Breast epithelium (tissue), 4 donors: ENCODE measurements at regions not wholly inside any gene's neighbourhood (a gene's known extent, or its start where the extent isn't known, plus 50 kb on each side); places are given as distances from the start of the nearest gene placed in this dataset.

Experiments used
- DNase-seq, 2 donors: peaks; one replicate each; pipeline ENCODE4 v3.0.0-alpha.2; 2019; ENCODE audit warnings: low spot score in 2 of 2
- H3K27ac ChIP-seq, 2 donors: fragments of 200-600 bp; sonication (generic) in 1 of 2; one replicate each; pipeline ENCODE4 v1.5.1; 2016 to 2019; ENCODE audit warnings: mild to moderate bottlenecking in 1 of 2
- H3K27me3 ChIP-seq, 2 donors: fragments of 200-600 bp; sonication (generic) in 1 of 2; one replicate each; pipeline versions ENCODE4 v1.5.1 to v1.6.0; 2017 to 2019; ENCODE audit warnings: control low read depth in 1 of 2, mild to moderate bottlenecking in 1 of 2
- H3K36me3 ChIP-seq: fragments of 200-600 bp; one replicate; pipeline ENCODE4 v1.5.1; 2019
- H3K4me1 ChIP-seq, 2 donors: fragments of 200-600 bp; sonication (generic); one replicate each; pipeline ENCODE4 v1.5.1; 2016 to 2019; ENCODE audit warnings: control low read depth in 1 of 2
- H3K4me3 ChIP-seq, 3 donors: fragments of 200-600 bp; sonication (generic); 1 replicate in 2 of 3; 2 replicates in 1 of 3; pipeline ENCODE4 v1.5.1; 2016 to 2019; ENCODE audit warnings: mild to moderate bottlenecking in 3 of 3, moderate library complexity in 2 of 3
- H3K9me3 ChIP-seq, 2 donors: fragments of 200-600 bp; sonication (generic) in 1 of 2; one replicate each; pipeline ENCODE4 v1.5.1; 2016 to 2019; ENCODE audit warnings: control low read depth in 1 of 2
- POLR2A ChIP-seq: fragments of 450-650 bp; IDR thresholded peaks from one replicate; pipeline ENCODE4 v1.6.1; 2016; ENCODE audit warnings: antibody characterized with exemption, mild to moderate bottlenecking, moderate library complexity
- POLR2AphosphoS5 ChIP-seq, 3 donors: sonication (generic); formaldehyde crosslinking; IDR thresholded peaks; one replicate each; pipeline ENCODE4 v1.6.1; 2017; ENCODE audit warnings: antibody characterized with exemption in 3 of 3
- intact Hi-C: fragments of 100-400 bp; cut with DNase I; formaldehyde crosslinking; loops from one replicate; pipeline ENCODE4 v1.15.1; 2023; ENCODE audit warnings: low total_unique reads
- TF ChIP-seq, protein P1 (sequence below), 3 donors: fragments of 450-650 bp; IDR thresholded peaks; one replicate each; pipeline ENCODE4 v1.5.1; 2016 to 2017; ENCODE audit warnings: antibody characterized with exemption in 3 of 3, mild to moderate bottlenecking in 3 of 3, moderate library complexity in 3 of 3

DNA sequence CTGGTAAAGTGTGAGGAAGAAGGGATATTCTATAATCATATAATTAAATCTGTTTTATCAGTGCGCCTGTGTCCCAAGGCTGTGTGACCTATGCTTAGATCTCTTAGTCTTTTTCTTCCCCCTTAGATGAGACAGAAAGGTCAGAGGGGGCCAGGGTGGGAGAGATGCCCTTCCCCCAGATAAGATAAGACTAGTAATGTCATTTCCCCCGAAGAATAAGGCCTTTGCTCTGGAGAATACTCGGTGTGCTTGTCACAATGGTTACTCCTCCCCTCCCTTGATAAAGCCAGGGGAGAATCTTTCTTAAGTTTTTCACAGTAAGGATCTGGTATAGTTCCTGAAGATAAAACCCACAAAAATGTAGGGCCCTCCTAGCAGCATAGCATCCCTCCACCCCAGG, 1041.8 kb downstream of the SORCS3 start:
- intact Hi-C loops = no loop called here
- DNase-seq = no peak
- no peak overlapping the region for H3K27ac ChIP-seq
- H3K36me3 ChIP-seq = no peaks in the 10 kb centered on the region
- TF ChIP-seq, protein P1, sequence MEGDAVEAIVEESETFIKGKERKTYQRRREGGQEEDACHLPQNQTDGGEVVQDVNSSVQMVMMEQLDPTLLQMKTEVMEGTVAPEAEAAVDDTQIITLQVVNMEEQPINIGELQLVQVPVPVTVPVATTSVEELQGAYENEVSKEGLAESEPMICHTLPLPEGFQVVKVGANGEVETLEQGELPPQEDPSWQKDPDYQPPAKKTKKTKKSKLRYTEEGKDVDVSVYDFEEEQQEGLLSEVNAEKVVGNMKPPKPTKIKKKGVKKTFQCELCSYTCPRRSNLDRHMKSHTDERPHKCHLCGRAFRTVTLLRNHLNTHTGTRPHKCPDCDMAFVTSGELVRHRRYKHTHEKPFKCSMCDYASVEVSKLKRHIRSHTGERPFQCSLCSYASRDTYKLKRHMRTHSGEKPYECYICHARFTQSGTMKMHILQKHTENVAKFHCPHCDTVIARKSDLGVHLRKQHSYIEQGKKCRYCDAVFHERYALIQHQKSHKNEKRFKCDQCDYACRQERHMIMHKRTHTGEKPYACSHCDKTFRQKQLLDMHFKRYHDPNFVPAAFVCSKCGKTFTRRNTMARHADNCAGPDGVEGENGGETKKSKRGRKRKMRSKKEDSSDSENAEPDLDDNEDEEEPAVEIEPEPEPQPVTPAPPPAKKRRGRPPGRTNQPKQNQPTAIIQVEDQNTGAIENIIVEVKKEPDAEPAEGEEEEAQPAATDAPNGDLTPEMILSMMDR (IDR thresholded peaks at IDR 0.05) = no peak
- no peak for TF ChIP-seq POLR2A
- no peak for TF ChIP-seq POLR2AphosphoS5 (IDR thresholded peaks at IDR 0.05)
- H3K4me3 ChIP-seq = no peak overlapping the region
- H3K9me3 ChIP-seq = peaks cover 6 to 20% of the 10 kb centered on the region in 2 donors
- no peaks in the 10 kb centered on the region for H3K4me1 ChIP-seq
- H3K27me3 ChIP-seq = no peaks in the 10 kb centered on the region

DNA sequence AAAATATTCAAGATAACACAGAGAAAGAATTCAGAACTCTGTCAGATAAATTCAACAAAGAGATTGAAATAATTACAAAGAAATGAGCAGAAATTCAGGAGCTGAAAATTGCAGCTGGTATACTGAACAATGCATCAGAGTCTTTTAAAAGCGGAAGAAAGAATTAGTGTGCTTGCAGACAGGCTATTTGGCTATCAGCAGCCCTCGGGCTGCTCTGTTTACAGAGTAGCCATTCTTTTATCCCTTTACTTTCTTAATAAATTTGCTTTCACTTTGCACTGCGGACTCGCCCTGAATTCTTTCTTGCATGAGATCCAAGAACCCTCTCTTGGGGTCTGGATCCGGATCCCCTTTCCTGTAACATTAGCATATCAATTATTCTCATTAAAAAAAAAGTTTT, 1040.0 kb downstream of the SORCS3 start:
- TF ChIP-seq POLR2AphosphoS5 (IDR thresholded peaks at IDR 0.05) (no peak), POLR2A (no peak)
- TF ChIP-seq, protein P1 (IDR thresholded peaks at IDR 0.05) = no peak
- no peak overlapping the region for H3K4me3 ChIP-seq
- peaks cover 6 to 20% of the 10 kb centered on the region in 2 donors for H3K9me3 ChIP-seq
- H3K4me1 ChIP-seq = no peaks in the 10 kb centered on the region
- H3K36me3 ChIP-seq = no peaks in the 10 kb centered on the region
- no peak overlapping the region for H3K27ac ChIP-seq
- intact Hi-C loops = no loop called here
- no peaks in the 10 kb centered on the region for H3K27me3 ChIP-seq
- peak in 1 of 2 donors; percentile 19 for DNase-seq

DNA sequence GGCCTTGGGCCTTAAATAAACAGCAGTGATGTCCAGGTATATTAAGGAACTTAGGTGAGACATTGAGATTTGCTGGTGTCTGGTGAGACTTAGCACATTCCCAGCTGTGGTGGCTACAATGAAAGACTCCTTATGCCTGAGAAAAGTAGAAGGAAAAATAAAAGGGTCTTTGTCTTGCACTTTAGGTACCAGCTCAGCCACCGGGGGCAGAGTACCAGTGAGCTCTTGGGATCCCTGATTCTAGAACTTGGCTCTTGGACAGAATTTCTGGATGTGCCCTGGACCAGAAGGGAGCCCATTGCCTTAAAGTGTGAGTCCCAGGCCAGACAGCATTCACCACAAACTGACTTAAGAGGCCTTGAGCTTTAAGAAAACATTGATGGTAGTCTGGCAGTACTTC, 1038.7 kb downstream of the SORCS3 start:
- DNase-seq = no peak
- Histone ChIP-seq H3K4me1 (no peaks in the 10 kb centered on the region), H3K9me3 (peaks cover 6 to 20% of the 10 kb centered on the region in 2 donors), H3K36me3 (no peaks in the 10 kb centered on the region), H3K4me3 (no peak overlapping the region), H3K27ac (no peak overlapping the region), H3K27me3 (no peaks in the 10 kb centered on the region)
- TF ChIP-seq POLR2A (no peak), POLR2AphosphoS5 (IDR thresholded peaks at IDR 0.05) (no peak)
- TF ChIP-seq, protein P1 (IDR thresholded peaks at IDR 0.05) = no peak
- intact Hi-C loops = loop anchor here (5.0 kb wide), 1 partner anchor 483 kb away; no protein-coding TSS in a partner anchor

DNA sequence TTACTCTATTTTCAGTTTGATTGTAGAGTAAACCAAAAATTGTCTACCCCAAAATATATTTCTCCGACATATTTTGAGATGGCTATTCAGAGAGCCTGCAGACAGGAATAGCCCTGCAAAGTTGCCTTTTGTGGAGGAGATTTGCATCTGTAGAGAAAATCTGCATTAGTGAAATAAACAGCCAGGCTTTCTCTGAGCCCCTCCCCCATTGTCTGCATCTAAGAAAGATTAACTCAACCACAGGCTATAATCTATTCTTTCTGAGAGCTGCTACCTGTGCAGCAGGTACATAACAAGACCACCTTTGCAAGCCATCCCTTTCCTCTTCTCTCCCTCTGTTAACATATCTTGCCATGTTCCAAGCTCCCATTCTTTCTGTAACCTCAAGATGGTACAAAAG, 1034.2 kb downstream of the SORCS3 start:
- intact Hi-C loops = loop anchor here (5.0 kb wide), 1 partner anchor 487 kb away; no protein-coding TSS in a partner anchor
- TF ChIP-seq POLR2AphosphoS5 (IDR thresholded peaks at IDR 0.05) (no peak), POLR2A (no peak)
- TF ChIP-seq, protein P1 (IDR thresholded peaks at IDR 0.05) = no peak
- Histone ChIP-seq H3K9me3 (peaks cover 0 to 14% of the 10 kb centered on the region in 2 donors), H3K27ac (no peak overlapping the region), H3K4me1 (no peaks in the 10 kb centered on the region), H3K36me3 (no peaks in the 10 kb centered on the region), H3K27me3 (no peaks in the 10 kb centered on the region), H3K4me3 (no peak overlapping the region)
- no peak for DNase-seq

DNA sequence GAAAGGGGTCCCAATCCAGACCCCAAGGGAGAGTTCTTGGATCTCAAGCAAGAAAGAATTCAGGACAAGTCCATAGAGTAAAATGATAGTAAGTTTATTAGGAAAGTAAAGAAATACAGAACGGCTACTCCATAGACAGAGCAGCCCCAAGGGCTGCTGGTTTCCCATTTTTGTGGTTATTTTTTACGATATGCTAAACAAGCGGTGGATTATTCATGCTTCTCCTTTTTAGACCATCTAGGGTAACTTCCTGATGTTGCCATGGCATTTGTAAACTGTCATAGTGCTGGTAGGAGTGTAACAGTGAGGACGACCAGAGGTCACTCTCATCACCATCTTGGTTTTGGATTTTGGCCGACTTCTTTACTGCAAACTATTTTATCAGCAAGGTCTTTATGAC, 1033.4 kb downstream of the SORCS3 start:
- no peak for TF ChIP-seq POLR2A
- TF ChIP-seq, protein P1 (IDR thresholded peaks at IDR 0.05) = no peak
- no peak for TF ChIP-seq POLR2AphosphoS5 (IDR thresholded peaks at IDR 0.05)
- peaks cover 0 to 11% of the 10 kb centered on the region in 2 donors for H3K9me3 ChIP-seq
- no peak overlapping the region for H3K4me3 ChIP-seq
- intact Hi-C loops = no loop called here
- no peaks in the 10 kb centered on the region for H3K27me3 ChIP-seq
- H3K36me3 ChIP-seq = no peaks in the 10 kb centered on the region
- H3K27ac ChIP-seq = no peak overlapping the region
- H3K4me1 ChIP-seq = no peaks in the 10 kb centered on the region
- no peak for DNase-seq
